Transverse colon (tissue), 4 donors: ENCODE measurements at regions not wholly inside any gene's neighbourhood (a gene's known extent, or its start where the extent isn't known, plus 50 kb on each side); places are given as distances from the start of the nearest gene placed in this dataset.

Experiments used
- DNase-seq: peaks from one replicate; pipeline ENCODE4 v3.0.0-alpha.2; 2019
- H3K27ac ChIP-seq, 4 donors: fragments of 200-600 bp; sonication (generic); 2 replicates each; pipeline ENCODE4 v1.5.1; 2016 to 2018; ENCODE audit warnings: inconsistent platforms in 4 of 4
- H3K27me3 ChIP-seq: fragments of 200-600 bp; sonication (generic); 2 replicates; pipeline ENCODE4 v1.5.1; 2017; ENCODE audit warnings: inconsistent platforms
- H3K36me3 ChIP-seq, 4 donors: fragments of 200-600 bp; sonication (generic); 2 replicates each; pipeline ENCODE4 v1.5.1; 2017 to 2019; ENCODE audit warnings: inconsistent platforms in 4 of 4
- H3K4me1 ChIP-seq, 4 donors: fragments of 200-600 bp; sonication (generic); 2 replicates each; pipeline ENCODE4 v1.5.1; 2017 to 2020; ENCODE audit warnings: inconsistent platforms in 4 of 4
- H3K4me3 ChIP-seq, 4 donors: fragments of 200-600 bp; sonication (generic); 1 replicate in 1 of 4; 2 replicates in 3 of 4; pipeline versions ENCODE4 v1.5.1 to v1.6.1; 2017 to 2019; ENCODE audit warnings: inconsistent platforms in 4 of 4
- H3K9me3 ChIP-seq, 2 donors: fragments of 200-600 bp; sonication (generic); 2 replicates each; pipeline ENCODE4 v1.5.1; 2017 to 2019; ENCODE audit warnings: inconsistent platforms in 2 of 2
- CTCF ChIP-seq, 5 experiments: fragments of 200-600 bp in 3 of 5; fragments of 450-650 bp in 2 of 5; sonication (generic) in 3 of 5; IDR thresholded peaks; 1 replicate in 2 of 5; 2 replicates in 3 of 5; pipeline ENCODE4 v1.5.1; 2016 to 2017; ENCODE audit warnings: antibody characterized with exemption in 5 of 5, inconsistent platforms in 3 of 5, mild to moderate bottlenecking in 2 of 5, moderate library complexity in 1 of 5
- EP300 ChIP-seq: sonication (generic); formaldehyde crosslinking; IDR thresholded peaks from one replicate; pipeline ENCODE4 v1.6.1; 2017; ENCODE audit warnings: antibody characterized with exemption, low read depth
- POLR2A ChIP-seq: fragments of 450-650 bp; IDR thresholded peaks from one replicate; pipeline ENCODE4 v1.6.1; 2016; ENCODE audit warnings: antibody characterized with exemption, mild to moderate bottlenecking, moderate library complexity
- POLR2AphosphoS5 ChIP-seq, 3 donors: sonication (generic); formaldehyde crosslinking; IDR thresholded peaks; one replicate each; pipeline ENCODE4 v1.6.1; 2016; ENCODE audit warnings: antibody characterized with exemption in 3 of 3
- WGBS, 2 donors: methylation state at CpG; one replicate each; pipeline ENCODE4 v1.1.5; 2018; ENCODE audit warnings: low coverage in 1 of 2; 5-methylcytosine and 5-hydroxymethylcytosine counted together
- in situ Hi-C, 4 donors: fragments of 200-750 bp; cut with MboI; loops; one replicate each; pipeline versions ENCODE4 v1.15.0 to v1.15.1; 2017; ENCODE audit warnings: low sequenced_read_pairs in 3 of 4, low pct_ligation_motif_present in 1 of 4, low pct_unique_long_range_greater_than_20kb in 1 of 4
- intact Hi-C: fragments of 100-400 bp; cut with DNase I; formaldehyde crosslinking; loops from one replicate; pipeline ENCODE4 v1.15.1; 2023; ENCODE audit warnings: low total_unique reads

DNA sequence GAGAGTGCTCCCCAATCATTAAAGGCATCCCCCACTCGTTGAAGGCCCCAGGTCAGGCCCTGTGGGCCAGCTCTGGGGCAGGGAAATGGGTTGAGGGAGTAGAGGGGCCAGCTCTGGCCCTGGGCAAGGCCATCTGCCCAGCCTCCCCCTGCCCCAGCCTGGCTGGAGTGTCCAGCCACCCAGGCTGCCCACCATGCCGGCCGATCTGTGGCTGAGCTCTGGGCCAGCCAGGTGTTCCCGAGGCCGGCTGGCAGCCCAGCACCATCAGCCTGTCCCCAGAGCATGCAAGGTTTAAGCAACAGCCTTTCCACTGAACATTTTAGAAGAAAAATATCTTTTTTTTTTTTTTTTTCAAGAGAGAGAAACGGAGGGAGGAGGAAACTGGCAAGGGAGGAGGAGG, 62.8 kb upstream of the LINGO1 start:
- in situ Hi-C loops (no loop called here), intact Hi-C loops (no loop called here)
- 62 to 78% methylated on average over 4 to 6 of the region's 6 CpGs for WGBS, 2 donors
- Histone ChIP-seq H3K9me3 (no peaks in the 10 kb centered on the region), H3K36me3 (no peaks in the 10 kb centered on the region), H3K4me3 (no peak overlapping the region), H3K27me3 (peaks cover 74% of the 10 kb centered on the region), H3K4me1 (no peaks in the 10 kb centered on the region), H3K27ac (no peak overlapping the region)
- TF ChIP-seq CTCF (IDR thresholded peaks at IDR 0.05) (no peak), POLR2AphosphoS5 (IDR thresholded peaks at IDR 0.05) (no peak), POLR2A (no peak), EP300 (no peak)
- DNase-seq, result no peak

GRCh38 chr15:77693576-77693975, 60.9 kb upstream of the LINGO1 start:
- Histone ChIP-seq H3K4me3 (no peak overlapping the region), H3K27me3 (peaks cover 78% of the 10 kb centered on the region), H3K9me3 (no peaks in the 10 kb centered on the region), H3K4me1 (no peaks in the 10 kb centered on the region), H3K36me3 (no peaks in the 10 kb centered on the region), H3K27ac (no peak overlapping the region)
- DNase-seq, result no peak
- intact Hi-C loops, result no loop called here
- WGBS, 2 donors, result 67 to 72% methylated on average over 4 to 5 of the region's 5 CpGs
- in situ Hi-C loops, result no loop called here
- TF ChIP-seq POLR2A, result no peak

DNA sequence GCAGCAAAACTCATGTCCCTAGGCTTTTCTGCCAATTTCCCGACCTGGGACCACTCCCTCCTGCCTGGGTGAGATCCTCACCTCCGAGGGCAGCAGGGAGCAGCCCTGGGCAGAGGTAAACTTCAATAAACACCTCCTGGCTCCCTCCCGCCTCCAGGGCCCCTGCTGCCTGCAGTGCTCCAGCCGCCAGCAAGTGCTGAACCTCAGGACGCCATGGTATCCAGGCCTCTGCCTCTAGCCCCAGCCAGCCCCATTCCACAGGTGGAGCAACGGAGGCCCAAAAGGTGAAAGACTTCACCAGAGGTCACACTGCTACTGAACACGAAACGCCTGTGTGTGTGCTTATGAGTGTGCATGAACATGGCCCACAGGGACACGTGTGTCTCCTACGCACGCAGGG, 59.9 kb upstream of the LINGO1 start:
- no peaks in the 10 kb centered on the region for H3K36me3 ChIP-seq
- TF ChIP-seq POLR2AphosphoS5 (IDR thresholded peaks at IDR 0.05), result no peak
- TF ChIP-seq EP300, result no peak
- no peak for TF ChIP-seq POLR2A
- no peak for TF ChIP-seq CTCF (IDR thresholded peaks at IDR 0.05)
- H3K27ac ChIP-seq, result no peak overlapping the region
- intact Hi-C loops, result no loop called here
- no peaks in the 10 kb centered on the region for H3K9me3 ChIP-seq
- H3K4me1 ChIP-seq, result no peaks in the 10 kb centered on the region
- DNase-seq, result no peak
- in situ Hi-C loops, result no loop called here
- 0 to 64% methylated on average over 1 to 11 of the region's 11 CpGs for WGBS, 2 donors
- H3K4me3 ChIP-seq, result no peak overlapping the region
- H3K27me3 ChIP-seq, result peaks cover 69% of the 10 kb centered on the region

- H3K4me1 ChIP-seq, result no peaks in the 10 kb centered on the region
- H3K4me3 ChIP-seq, result no peak overlapping the region
- intact Hi-C loops, result no loop called here
- H3K9me3 ChIP-seq, result no peaks in the 10 kb centered on the region
- H3K27me3 ChIP-seq, result peaks cover 59% of the 10 kb centered on the region
- DNase-seq, result no peak
- WGBS, 2 donors, result 77 to 93% methylated on average over 3 to 14 of the region's 14 CpGs
- H3K36me3 ChIP-seq, result no peaks in the 10 kb centered on the region
- H3K27ac ChIP-seq, result no peak overlapping the region
- in situ Hi-C loops, result no loop called here
- no peak for TF ChIP-seq POLR2A
- no peak for TF ChIP-seq POLR2AphosphoS5 (IDR thresholded peaks at IDR 0.05)
- TF ChIP-seq CTCF (IDR thresholded peaks at IDR 0.05), result no peak
- TF ChIP-seq EP300, result no peak
Measured at GRCh38 chr15:77691607-77692006, 58.9 kb upstream of the LINGO1 start.

DNA sequence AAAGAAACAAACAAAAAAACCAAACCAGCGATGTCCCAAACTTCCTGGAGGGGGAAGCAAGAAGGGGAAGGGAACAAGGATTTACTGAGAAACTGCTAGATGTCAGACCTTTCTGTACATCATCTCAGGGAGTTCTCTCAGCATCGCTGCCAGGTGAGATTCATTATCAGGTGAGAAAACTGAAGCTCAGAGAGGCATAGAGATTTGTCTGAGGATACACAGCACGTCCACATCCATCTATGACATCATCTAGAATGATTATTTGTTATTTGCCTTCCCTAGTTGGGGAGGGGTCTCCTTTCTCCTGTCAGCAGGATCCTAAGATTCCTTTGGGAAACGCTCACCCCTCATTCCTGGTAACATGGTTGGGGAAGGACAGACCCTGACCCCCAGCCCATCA, 57.1 kb upstream of the LINGO1 start:
- no peak for TF ChIP-seq EP300
- no peak for TF ChIP-seq POLR2A
- no peak for TF ChIP-seq POLR2AphosphoS5 (IDR thresholded peaks at IDR 0.05)
- TF ChIP-seq CTCF (IDR thresholded peaks at IDR 0.05), result no peak
- Histone ChIP-seq H3K4me1 (no peaks in the 10 kb centered on the region), H3K9me3 (no peaks in the 10 kb centered on the region), H3K36me3 (no peaks in the 10 kb centered on the region), H3K4me3 (no peak overlapping the region), H3K27me3 (peaks cover 41% of the 10 kb centered on the region), H3K27ac (no peak overlapping the region)
- intact Hi-C loops (no loop called here), in situ Hi-C loops (no loop called here)
- 47 to 52% methylated on average over 4 of the region's 4 CpGs for WGBS, 2 donors
- no peak for DNase-seq
